ENCODE measurements at regions not wholly inside any gene's neighbourhood (a gene's known extent, or its start where the extent isn't known, plus 50 kb on each side); places are given as distances from the start of the nearest gene placed in this dataset.

DNA sequence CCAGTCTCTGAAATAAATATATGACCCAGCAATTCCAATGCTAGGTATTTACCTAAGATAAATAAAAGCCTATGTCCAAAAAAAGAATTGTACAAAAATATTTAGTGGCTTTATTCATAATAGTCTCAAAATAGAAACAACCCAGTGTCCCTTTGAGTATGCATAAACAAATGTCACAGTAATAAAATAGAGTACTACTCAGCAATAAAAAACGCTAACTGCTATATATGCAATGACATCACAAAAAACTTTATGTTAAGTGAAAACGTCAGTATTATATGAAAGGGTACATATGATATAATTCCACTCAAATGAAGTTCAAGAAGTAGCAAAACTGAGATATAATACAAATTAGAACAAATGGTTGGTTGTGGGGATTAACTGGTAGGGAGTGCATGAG, 286.5 kb upstream of the MAN1A1 start:
- ChIA-PET CTCF (no interaction called here), POLR2A (ENCODE audit: low non-redundant PET) (no interaction called here)
- Histone ChIP-seq H3K4me3 (ENCODE audit: low read depth, low read length, poor library complexity, severe bottlenecking) (no peak overlapping the region), H3K4me1 (ENCODE audit: insufficient read depth, low read length, poor library complexity, severe bottlenecking) (no peaks in the 10 kb centered on the region), H3K27ac (ENCODE audit: low read depth, low read length, poor library complexity, severe bottlenecking) (no peak overlapping the region), H3K9me3 (ENCODE audit: low read depth, low read length, poor library complexity, severe bottlenecking) (no peaks in the 10 kb centered on the region), H3K36me3 (ENCODE audit: insufficient read depth, low read length, poor library complexity, severe bottlenecking) (no peaks in the 10 kb centered on the region), H3K27me3 (replicated peaks; ENCODE audit: insufficient read depth, low read depth, low read length, poor library complexity) (no peaks in the 10 kb centered on the region)
- intact Hi-C loops (cut with micrococcal nuclease; ENCODE audit: unreplicated experiment) = no loop called here
- no peak for DNase-seq (ENCODE audit: low spot score)
- no TSS peak for BruUV-seq (replicated peaks)
- TF ChIP-seq EZH2 (IDR thresholded peaks at IDR 0.05; ENCODE audit: borderline replicate concordance, low read depth, low read length, poor library complexity, severe bottlenecking) = no peak
- TF ChIP-seq, protein P1, sequence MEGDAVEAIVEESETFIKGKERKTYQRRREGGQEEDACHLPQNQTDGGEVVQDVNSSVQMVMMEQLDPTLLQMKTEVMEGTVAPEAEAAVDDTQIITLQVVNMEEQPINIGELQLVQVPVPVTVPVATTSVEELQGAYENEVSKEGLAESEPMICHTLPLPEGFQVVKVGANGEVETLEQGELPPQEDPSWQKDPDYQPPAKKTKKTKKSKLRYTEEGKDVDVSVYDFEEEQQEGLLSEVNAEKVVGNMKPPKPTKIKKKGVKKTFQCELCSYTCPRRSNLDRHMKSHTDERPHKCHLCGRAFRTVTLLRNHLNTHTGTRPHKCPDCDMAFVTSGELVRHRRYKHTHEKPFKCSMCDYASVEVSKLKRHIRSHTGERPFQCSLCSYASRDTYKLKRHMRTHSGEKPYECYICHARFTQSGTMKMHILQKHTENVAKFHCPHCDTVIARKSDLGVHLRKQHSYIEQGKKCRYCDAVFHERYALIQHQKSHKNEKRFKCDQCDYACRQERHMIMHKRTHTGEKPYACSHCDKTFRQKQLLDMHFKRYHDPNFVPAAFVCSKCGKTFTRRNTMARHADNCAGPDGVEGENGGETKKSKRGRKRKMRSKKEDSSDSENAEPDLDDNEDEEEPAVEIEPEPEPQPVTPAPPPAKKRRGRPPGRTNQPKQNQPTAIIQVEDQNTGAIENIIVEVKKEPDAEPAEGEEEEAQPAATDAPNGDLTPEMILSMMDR (conservative IDR thresholded peaks at IDR 0.05; ENCODE audit: low read depth, low read length) = no peak

DNA sequence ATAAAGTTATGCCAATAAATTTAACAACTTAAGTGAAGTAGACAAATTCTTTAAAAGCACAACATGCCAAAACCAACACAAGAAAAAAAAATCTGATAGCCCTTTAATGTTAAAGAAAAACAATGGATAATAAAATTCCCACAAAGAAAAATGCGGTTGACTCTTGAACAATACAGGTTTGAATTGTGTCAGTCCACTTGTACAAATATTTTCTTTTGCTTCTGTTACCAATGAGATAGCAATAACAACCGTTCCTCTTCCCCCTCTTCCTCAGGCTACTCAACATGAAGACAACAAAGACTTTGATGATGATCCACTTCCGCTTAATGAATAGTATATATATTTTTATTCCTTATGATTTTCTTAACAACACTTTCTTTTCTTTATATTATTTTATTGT, 283.9 kb upstream of the MAN1A1 start:
- TF ChIP-seq EZH2 (IDR thresholded peaks at IDR 0.05; ENCODE audit: borderline replicate concordance, low read depth, low read length, poor library complexity, severe bottlenecking) = no peak
- TF ChIP-seq, protein P1 (conservative IDR thresholded peaks at IDR 0.05; ENCODE audit: low read depth, low read length) = no peak
- intact Hi-C loops (cut with micrococcal nuclease; ENCODE audit: unreplicated experiment) = no loop called here
- H3K4me3 ChIP-seq (ENCODE audit: low read depth, low read length, poor library complexity, severe bottlenecking) = no peak overlapping the region
- no peak overlapping the region for H3K27ac ChIP-seq (ENCODE audit: low read depth, low read length, poor library complexity, severe bottlenecking)
- H3K36me3 ChIP-seq (ENCODE audit: insufficient read depth, low read length, poor library complexity, severe bottlenecking) = no peaks in the 10 kb centered on the region
- no peak for DNase-seq (ENCODE audit: low spot score)
- no peaks in the 10 kb centered on the region for H3K9me3 ChIP-seq (ENCODE audit: low read depth, low read length, poor library complexity, severe bottlenecking)
- H3K4me1 ChIP-seq (ENCODE audit: insufficient read depth, low read length, poor library complexity, severe bottlenecking) = no peaks in the 10 kb centered on the region
- H3K27me3 ChIP-seq (replicated peaks; ENCODE audit: insufficient read depth, low read depth, low read length, poor library complexity) = no peaks in the 10 kb centered on the region
- no TSS peak for BruUV-seq (replicated peaks)
- ChIA-PET CTCF (no interaction called here), POLR2A (ENCODE audit: low non-redundant PET) (no interaction called here)

DNA sequence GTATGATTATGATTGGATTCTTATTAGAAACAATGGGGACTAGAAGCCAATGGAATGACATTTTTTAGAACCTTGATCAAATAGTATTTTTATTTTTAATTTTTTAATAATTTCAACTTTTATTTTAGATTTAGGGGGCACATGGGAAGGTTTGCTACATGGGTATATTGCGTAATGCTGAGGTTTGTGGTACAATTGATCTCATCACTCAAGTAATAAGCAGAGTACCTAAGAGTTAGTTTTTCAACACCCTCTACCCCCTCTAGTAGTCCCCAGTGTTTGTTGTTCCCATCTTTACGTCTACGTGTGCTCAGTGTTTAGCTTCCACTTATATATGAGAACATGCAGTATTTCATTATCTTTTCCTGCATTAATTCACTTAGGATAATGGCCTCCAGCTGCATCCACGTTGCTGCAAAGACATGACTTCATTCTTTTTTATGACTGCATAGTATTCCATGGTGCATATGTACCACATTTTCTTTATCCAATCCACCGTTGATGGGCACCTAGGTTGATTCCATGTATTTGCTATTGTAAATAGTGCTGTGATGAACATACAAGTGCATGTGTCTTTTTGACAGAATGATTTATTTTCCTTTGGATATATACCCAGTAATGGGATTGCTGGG, 281.1 kb upstream of the MAN1A1 start:
- BruUV-seq (replicated peaks) = no TSS peak
- no peak for TF ChIP-seq EZH2 (IDR thresholded peaks at IDR 0.05; ENCODE audit: borderline replicate concordance, low read depth, low read length, poor library complexity, severe bottlenecking)
- TF ChIP-seq, protein P1 (conservative IDR thresholded peaks at IDR 0.05; ENCODE audit: low read depth, low read length) = no peak
- POLR2A ChIA-PET (ENCODE audit: low non-redundant PET) = no interaction called here

More for the DNA sequence above, 281.1 kb upstream of the MAN1A1 start:
- Histone ChIP-seq H3K36me3 (ENCODE audit: insufficient read depth, low read length, poor library complexity, severe bottlenecking) (no peaks in the 10 kb centered on the region), H3K4me3 (ENCODE audit: low read depth, low read length, poor library complexity, severe bottlenecking) (no peak overlapping the region), H3K27ac (ENCODE audit: low read depth, low read length, poor library complexity, severe bottlenecking) (no peak overlapping the region), H3K4me1 (ENCODE audit: insufficient read depth, low read length, poor library complexity, severe bottlenecking) (no peaks in the 10 kb centered on the region), H3K9me3 (ENCODE audit: low read depth, low read length, poor library complexity, severe bottlenecking) (no peaks in the 10 kb centered on the region), H3K27me3 (replicated peaks; ENCODE audit: insufficient read depth, low read depth, low read length, poor library complexity) (no peaks in the 10 kb centered on the region)
- DNase-seq (ENCODE audit: low spot score) = no peak
- CTCF ChIA-PET = no interaction called here
- intact Hi-C loops (cut with micrococcal nuclease; ENCODE audit: unreplicated experiment) = no loop called here
